Heart left ventricle (tissue), 16 donors: ENCODE measurements at regions not wholly inside any gene's neighbourhood (a gene's known extent, or its start where the extent isn't known, plus 50 kb on each side); places are given as distances from the start of the nearest gene placed in this dataset.

Source experiments
- ATAC-seq, 4 donors: fragments of 200-7000 bp; cut with Tn5 transposase; one replicate each; pipeline ENCODE4 v1.9.1; 2020 to 2022; ENCODE audit warnings: moderate library complexity in 4 of 4, mild to moderate bottlenecking in 3 of 4, moderate number of reproducible peaks in 1 of 4
- DNase-seq, 5 donors: peaks; one replicate each; pipeline ENCODE4 v3.0.0-alpha.2; 2020
- H3K27ac ChIP-seq, 12 donors: fragments of 200-600 bp; sonication (generic) in 4 of 12; one replicate each; pipeline versions ENCODE4 v1.5.0 to v1.8.0; 2016 to 2022; ENCODE audit warnings: mild to moderate bottlenecking in 2 of 12
- H3K27me3 ChIP-seq, 9 donors: fragments of 200-600 bp; sonication (generic) in 2 of 9; one replicate each; pipeline versions ENCODE4 v1.5.1 to v1.8.0; 2016 to 2022; ENCODE audit warnings: mild to moderate bottlenecking in 3 of 9
- H3K36me3 ChIP-seq, 9 donors: fragments of 200-600 bp; sonication (generic) in 2 of 9; one replicate each; pipeline versions ENCODE4 v1.5.0 to v1.8.0; 2018 to 2022; ENCODE audit warnings: mild to moderate bottlenecking in 2 of 9
- H3K4me1 ChIP-seq, 12 donors: fragments of 200-600 bp; sonication (generic) in 4 of 12; one replicate each; pipeline versions ENCODE4 v1.5.0 to v1.8.0; 2016 to 2022; ENCODE audit warnings: mild to moderate bottlenecking in 3 of 12
- H3K4me3 ChIP-seq, 12 donors: fragments of 200-600 bp; sonication (generic) in 4 of 12; one replicate each; pipeline versions ENCODE4 v1.5.0 to v1.8.0; 2017 to 2022; ENCODE audit warnings: mild to moderate bottlenecking in 9 of 12, moderate library complexity in 4 of 12
- H3K9me3 ChIP-seq, 12 donors: fragments of 200-600 bp; sonication (generic) in 4 of 12; one replicate each; pipeline versions ENCODE4 v1.5.0 to v1.8.0; 2016 to 2022; ENCODE audit warnings: mild to moderate bottlenecking in 1 of 12
- POLR2A ChIP-seq, 2 donors: fragments of 450-650 bp; IDR thresholded peaks; one replicate each; pipeline ENCODE4 v1.6.1; 2017; ENCODE audit warnings: antibody characterized with exemption in 2 of 2, mild to moderate bottlenecking in 2 of 2, moderate library complexity in 2 of 2
- WGBS, 4 donors: extraction: QIAGEN DNeasy Blood & Tissue Kit in 2 of 4; methylation state at CpG; one replicate each; pipeline versions ENCODE4 v1.1.5 to v1.1.7; 2013 to 2018; 5-methylcytosine and 5-hydroxymethylcytosine counted together
- intact Hi-C, 10 donors: fragments of 100-400 bp; cut with DNase I; formaldehyde crosslinking; loops; one replicate each; pipeline versions ENCODE4 v1.11.1 to v1.14.2; 2022
- TF ChIP-seq, protein P1 (sequence below), 12 donors: fragments of 200-600 bp; sonication (generic) in 4 of 12; IDR thresholded peaks; one replicate each; pipeline versions ENCODE4 v1.5.0 to v1.8.0; 2018 to 2022; ENCODE audit warnings: antibody characterized with exemption in 12 of 12, mild to moderate bottlenecking in 5 of 12
- donor health status: ischemic (EF 13 %, LVEDD 7.1; RV severe dilation, severe dysfunction).
- donor health status: healthy with polysubstance abuse.
- donor health status: DM: no; HTN: yes; CAD: no.
- donor health status: DM: no; HTN: no; CAD: no.
- donor health status: ischemic (EF 25% LVEDD 6.9; RV normal size, moderate dysfunction).
- donor health status: ischemic (EF 25% LVEDD 5.7; RV mildly dilated, moderate dysfunction).
- donor health status: healthy.
- donor health status: DM: yes; HTN: yes; CAD: no.
- donor health status: ischemic (EF 35%, LVEDD 5.7; RV mildly dilated, moderate dysfunction).
- donor health status: nonischemic (EF 11% LVEDD 7.7; RV severe dilation, severe dysfunction).
- donor health status: DM: yes; HTN: yes; CAD: no.
- donor health status: PGD.
- donor health status: ischemic (EF 29% LVEDD 5.4; RV normal size, mild dysfunction).
- donor health status: nonischemic (EF 23%, LVEDD 6.1; RV moderate dilation, normal function).

GRCh38 chr7:113371416-113372043 lies 253.2 kb upstream of the SMIM30 start:
- Histone ChIP-seq H3K4me3 (no peak overlapping the region), H3K27ac (no peak overlapping the region), H3K36me3 (no peaks in the 10 kb centered on the region), H3K9me3 (no peaks in the 10 kb centered on the region), H3K27me3 (no peaks in the 10 kb centered on the region), H3K4me1 (no peaks in the 10 kb centered on the region)
- intact Hi-C loops = no loop called here
- ATAC-seq (no peak), DNase-seq (no peak)
- TF ChIP-seq, protein P1, sequence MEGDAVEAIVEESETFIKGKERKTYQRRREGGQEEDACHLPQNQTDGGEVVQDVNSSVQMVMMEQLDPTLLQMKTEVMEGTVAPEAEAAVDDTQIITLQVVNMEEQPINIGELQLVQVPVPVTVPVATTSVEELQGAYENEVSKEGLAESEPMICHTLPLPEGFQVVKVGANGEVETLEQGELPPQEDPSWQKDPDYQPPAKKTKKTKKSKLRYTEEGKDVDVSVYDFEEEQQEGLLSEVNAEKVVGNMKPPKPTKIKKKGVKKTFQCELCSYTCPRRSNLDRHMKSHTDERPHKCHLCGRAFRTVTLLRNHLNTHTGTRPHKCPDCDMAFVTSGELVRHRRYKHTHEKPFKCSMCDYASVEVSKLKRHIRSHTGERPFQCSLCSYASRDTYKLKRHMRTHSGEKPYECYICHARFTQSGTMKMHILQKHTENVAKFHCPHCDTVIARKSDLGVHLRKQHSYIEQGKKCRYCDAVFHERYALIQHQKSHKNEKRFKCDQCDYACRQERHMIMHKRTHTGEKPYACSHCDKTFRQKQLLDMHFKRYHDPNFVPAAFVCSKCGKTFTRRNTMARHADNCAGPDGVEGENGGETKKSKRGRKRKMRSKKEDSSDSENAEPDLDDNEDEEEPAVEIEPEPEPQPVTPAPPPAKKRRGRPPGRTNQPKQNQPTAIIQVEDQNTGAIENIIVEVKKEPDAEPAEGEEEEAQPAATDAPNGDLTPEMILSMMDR (IDR thresholded peaks at IDR 0.05) = no peak
- no peak for TF ChIP-seq POLR2A (IDR thresholded peaks at IDR 0.05)
- 62 to 74% (median 68%) methylated on average over 4 of the region's 4 CpGs for WGBS, 4 donors

DNA sequence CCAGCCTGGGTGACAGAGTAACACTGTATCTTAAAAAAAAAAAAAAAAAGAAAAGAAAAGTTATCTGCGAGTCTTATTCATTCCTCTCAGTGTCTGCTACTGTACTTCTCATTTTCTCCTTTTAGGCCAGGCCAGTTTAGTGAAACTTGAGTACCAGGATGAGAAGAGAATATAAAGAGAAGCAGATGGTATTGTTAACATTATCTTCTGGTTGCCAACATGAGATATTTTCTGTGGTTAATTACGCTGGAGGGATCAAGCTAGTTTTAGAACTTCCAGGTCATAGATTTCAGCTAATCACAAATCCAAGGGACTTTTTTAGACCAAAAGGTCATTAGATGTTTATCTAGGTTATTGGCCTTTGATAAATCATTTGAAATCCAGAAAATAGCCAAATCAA lies 252.6 kb upstream of the SMIM30 start:
- Histone ChIP-seq H3K27ac (no peak overlapping the region), H3K9me3 (no peaks in the 10 kb centered on the region), H3K27me3 (no peaks in the 10 kb centered on the region), H3K36me3 (no peaks in the 10 kb centered on the region), H3K4me3 (no peak overlapping the region), H3K4me1 (no peaks in the 10 kb centered on the region)
- no peak for DNase-seq
- intact Hi-C loops = no loop called here
- ATAC-seq = no peak
- TF ChIP-seq, protein P1 (IDR thresholded peaks at IDR 0.05) = no peak
- no peak for TF ChIP-seq POLR2A (IDR thresholded peaks at IDR 0.05)
- WGBS, 4 donors = 77 to 90% (median 84%) methylated on average over 2 of the region's 2 CpGs

DNA sequence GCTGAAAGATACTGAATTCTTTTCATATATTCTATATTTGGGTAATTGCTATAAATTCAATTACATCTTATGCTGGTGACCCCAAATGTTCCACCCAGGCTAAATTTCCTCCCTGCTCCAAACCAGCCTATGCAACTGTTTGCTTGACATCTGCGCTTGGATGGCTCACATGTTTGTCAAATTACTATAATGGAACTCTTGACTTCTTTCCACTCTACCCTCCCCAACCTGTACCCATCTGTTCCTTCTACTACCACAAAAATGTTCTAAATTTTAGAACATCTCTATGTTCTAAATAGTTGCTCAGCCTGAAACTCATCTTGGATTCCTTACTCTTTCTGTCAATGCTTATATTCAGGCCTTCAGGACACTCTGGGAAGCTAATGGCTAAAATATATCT lies 249.9 kb upstream of the SMIM30 start:
- 97 to 100% (median 97%) methylated on average over 1 of the region's 1 CpG for WGBS, 4 donors
- TF ChIP-seq, protein P1 (IDR thresholded peaks at IDR 0.05) = no peak
- no peak for TF ChIP-seq POLR2A (IDR thresholded peaks at IDR 0.05)
- Histone ChIP-seq H3K27ac (no peak overlapping the region), H3K4me1 (no peaks in the 10 kb centered on the region), H3K4me3 (no peak overlapping the region), H3K27me3 (no peaks in the 10 kb centered on the region), H3K9me3 (no peaks in the 10 kb centered on the region), H3K36me3 (no peaks in the 10 kb centered on the region)
- intact Hi-C loops = no loop called here
- ATAC-seq (no peak), DNase-seq (no peak)

- H3K4me1 ChIP-seq = no peaks in the 10 kb centered on the region
- ATAC-seq = no peak
- H3K9me3 ChIP-seq = no peaks in the 10 kb centered on the region
- no peaks in the 10 kb centered on the region for H3K27me3 ChIP-seq
- 70 to 83% (median 78%) methylated on average over 3 of the region's 3 CpGs for WGBS, 4 donors
- no peak for DNase-seq
- no peak overlapping the region for H3K27ac ChIP-seq
- TF ChIP-seq, protein P1 (IDR thresholded peaks at IDR 0.05) = no peak
- no peak for TF ChIP-seq POLR2A (IDR thresholded peaks at IDR 0.05)
- no peak overlapping the region for H3K4me3 ChIP-seq
- intact Hi-C loops = no loop called here
- no peaks in the 10 kb centered on the region for H3K36me3 ChIP-seq
These were observed 248.8 kb upstream of the SMIM30 start for GRCh38 chr7:113367041-113367586.
